ENCODE measurements at regions not wholly inside any gene's neighbourhood (a gene's known extent, or its start where the extent isn't known, plus 50 kb on each side); places are given as distances from the start of the nearest gene placed in this dataset.
A peak's percentile ranks its signal among the peaks of the same experiment; 100 is the strongest.

- BruUV-seq (replicated peaks) = no TSS peak
- no peak overlapping the region for H3K4me2 ChIP-seq (ENCODE audit: low read depth, low read length)
- WGBS (ENCODE audit: low lambda C conversion rate) = 16% methylated on average over 6 of the region's 7 CpGs
- H3K27me3 ChIP-seq (ENCODE audit: control insufficient read depth in 1 of 2, insufficient read depth in 2 of 2, low read length in 2 of 2) = peaks cover 0 to 29% of the 10 kb centered on the region in 2 experiments; a peak in 3 of 5 replicates
- FAIRE-seq (no peak), DNase-seq (ENCODE audit: low spot score) (no peak), ATAC-seq (no peak)
- H3K27ac ChIP-seq (ENCODE audit: extremely low read length, insufficient read depth, low read length) = no peak overlapping the region
- no peak overlapping the region for H3K4me3 ChIP-seq (replicated peaks in 1 of 3; ENCODE audit: insufficient read depth in 1 of 3, low read depth in 2 of 3, low read length in 3 of 3)
- H4K20me1 ChIP-seq (ENCODE audit: insufficient read depth, low read length) = no peaks in the 10 kb centered on the region
- ChIA-PET POLR2A (no interaction called here), CTCF (ENCODE audit: low intra/inter-chr PET ratio, low total read pairs) (no interaction called here)
- H3K9me3 ChIP-seq (ENCODE audit: low read length) = no peaks in the 10 kb centered on the region
- H3K36me3 ChIP-seq (replicated peaks in 1 of 2; ENCODE audit: control insufficient read depth in 1 of 2, insufficient read depth in 2 of 2, low read length in 2 of 2) = no peaks in the 10 kb centered on the region
- H2AFZ ChIP-seq (ENCODE audit: low read length) = no peak overlapping the region
- in situ Hi-C loops (cut with HindIII; ENCODE audit: extremely low pct_ligation_motif_present, low pct_unique_long_range_greater_than_20kb) (no loop called here), intact Hi-C loops (cut with micrococcal nuclease; ENCODE audit: unreplicated experiment) (no loop called here)
- H3K9ac ChIP-seq (ENCODE audit: insufficient read depth, low read depth, low read length) = no peak overlapping the region
- H3K4me1 ChIP-seq (ENCODE audit: insufficient read depth, low read length) = no peaks in the 10 kb centered on the region
- H3K79me2 ChIP-seq (ENCODE audit: insufficient read depth, low read length) = no peaks in the 10 kb centered on the region
- TF ChIP-seq, protein P1, sequence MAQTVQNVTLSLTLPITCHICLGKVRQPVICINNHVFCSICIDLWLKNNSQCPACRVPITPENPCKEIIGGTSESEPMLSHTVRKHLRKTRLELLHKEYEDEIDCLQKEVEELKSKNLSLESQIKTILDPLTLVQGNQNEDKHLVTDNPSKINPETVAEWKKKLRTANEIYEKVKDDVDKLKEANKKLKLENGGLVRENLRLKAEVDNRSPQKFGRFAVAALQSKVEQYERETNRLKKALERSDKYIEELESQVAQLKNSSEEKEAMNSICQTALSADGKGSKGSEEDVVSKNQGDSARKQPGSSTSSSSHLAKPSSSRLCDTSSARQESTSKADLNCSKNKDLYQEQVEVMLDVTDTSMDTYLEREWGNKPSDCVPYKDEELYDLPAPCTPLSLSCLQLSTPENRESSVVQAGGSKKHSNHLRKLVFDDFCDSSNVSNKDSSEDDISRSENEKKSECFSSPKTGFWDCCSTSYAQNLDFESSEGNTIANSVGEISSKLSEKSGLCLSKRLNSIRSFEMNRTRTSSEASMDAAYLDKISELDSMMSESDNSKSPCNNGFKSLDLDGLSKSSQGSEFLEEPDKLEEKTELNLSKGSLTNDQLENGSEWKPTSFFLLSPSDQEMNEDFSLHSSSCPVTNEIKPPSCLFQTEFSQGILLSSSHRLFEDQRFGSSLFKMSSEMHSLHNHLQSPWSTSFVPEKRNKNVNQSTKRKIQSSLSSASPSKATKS (CRISPR knock-in tag; IDR thresholded peaks at IDR 0.05) = no peak
- TF ChIP-seq NAIF1 (CRISPR knock-in tag; IDR thresholded peaks at IDR 0.05; ENCODE audit: borderline replicate concordance) = no peak
- no peak for TF ChIP-seq IKZF1 (IDR thresholded peaks at IDR 0.05)
- TF ChIP-seq CERS6 (CRISPR knock-in tag; IDR thresholded peaks at IDR 0.05) = no peak
- no peak for TF ChIP-seq TERF1 (CRISPR knock-in tag; IDR thresholded peaks at IDR 0.05)
- TF ChIP-seq, protein P2, sequence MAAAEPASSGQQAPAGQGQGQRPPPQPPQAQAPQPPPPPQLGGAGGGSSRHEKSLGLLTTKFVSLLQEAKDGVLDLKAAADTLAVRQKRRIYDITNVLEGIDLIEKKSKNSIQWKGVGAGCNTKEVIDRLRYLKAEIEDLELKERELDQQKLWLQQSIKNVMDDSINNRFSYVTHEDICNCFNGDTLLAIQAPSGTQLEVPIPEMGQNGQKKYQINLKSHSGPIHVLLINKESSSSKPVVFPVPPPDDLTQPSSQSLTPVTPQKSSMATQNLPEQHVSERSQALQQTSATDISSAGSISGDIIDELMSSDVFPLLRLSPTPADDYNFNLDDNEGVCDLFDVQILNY (CRISPR knock-in tag; conservative IDR thresholded peaks at IDR 0.05) = no peak
- no peak for TF ChIP-seq ZBTB42 (CRISPR knock-in tag; IDR thresholded peaks at IDR 0.05)
- TF ChIP-seq NFYB (CRISPR knock-in tag; IDR thresholded peaks at IDR 0.05) = peak; percentile 18; the same call in 1 of the 2 replicates
- no peak for TF ChIP-seq ZNF460 (CRISPR knock-in tag; IDR thresholded peaks at IDR 0.05; ENCODE audit: borderline replicate concordance)
- TF ChIP-seq ZFX (CRISPR knock-in tag; IDR thresholded peaks at IDR 0.05; ENCODE audit: low read depth) = no peak
- TF ChIP-seq MAFF (IDR thresholded peaks at IDR 0.05; ENCODE audit: low read depth, low read length) = 0 out of 2 replicates have a peak, but pooled peaks have one; percentile 19
- TF ChIP-seq, protein P3, sequence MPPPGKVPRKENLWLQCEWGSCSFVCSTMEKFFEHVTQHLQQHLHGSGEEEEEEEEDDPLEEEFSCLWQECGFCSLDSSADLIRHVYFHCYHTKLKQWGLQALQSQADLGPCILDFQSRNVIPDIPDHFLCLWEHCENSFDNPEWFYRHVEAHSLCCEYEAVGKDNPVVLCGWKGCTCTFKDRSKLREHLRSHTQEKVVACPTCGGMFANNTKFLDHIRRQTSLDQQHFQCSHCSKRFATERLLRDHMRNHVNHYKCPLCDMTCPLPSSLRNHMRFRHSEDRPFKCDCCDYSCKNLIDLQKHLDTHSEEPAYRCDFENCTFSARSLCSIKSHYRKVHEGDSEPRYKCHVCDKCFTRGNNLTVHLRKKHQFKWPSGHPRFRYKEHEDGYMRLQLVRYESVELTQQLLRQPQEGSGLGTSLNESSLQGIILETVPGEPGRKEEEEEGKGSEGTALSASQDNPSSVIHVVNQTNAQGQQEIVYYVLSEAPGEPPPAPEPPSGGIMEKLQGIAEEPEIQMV (CRISPR knock-in tag; IDR thresholded peaks at IDR 0.05; ENCODE audit: low read depth) = no peak
- no peak for TF ChIP-seq NFE2L2 (IDR thresholded peaks at IDR 0.05; ENCODE audit: low read length)
- TF ChIP-seq BCL3 (CRISPR knock-in tag; IDR thresholded peaks at IDR 0.05) = no peak
Observed at GRCh38 chr9:93862877-93863545, 92.1 kb downstream of the BARX1 start.

Measured in HepG2 (cell line).